GM18511 (cell line): ENCODE measurements at regions not wholly inside any gene's neighbourhood (a gene's known extent, or its start where the extent isn't known, plus 50 kb on each side); places are given as distances from the start of the nearest gene placed in this dataset.
"Not testable (repeated sequence)": the region's sequence is repeated elsewhere in the genome, so short reads cannot be mapped to it uniquely, and the experiment has no call there.

ENCODE experiments used
- ATAC-seq: cut with Tn5 transposase; IDR thresholded peaks from one replicate; pipeline ENCODE4 v1.9.1; 2021; ENCODE audit warnings: mild to moderate bottlenecking, moderate library complexity; ENCODE audit not compliant: unreplicated experiment

DNA sequence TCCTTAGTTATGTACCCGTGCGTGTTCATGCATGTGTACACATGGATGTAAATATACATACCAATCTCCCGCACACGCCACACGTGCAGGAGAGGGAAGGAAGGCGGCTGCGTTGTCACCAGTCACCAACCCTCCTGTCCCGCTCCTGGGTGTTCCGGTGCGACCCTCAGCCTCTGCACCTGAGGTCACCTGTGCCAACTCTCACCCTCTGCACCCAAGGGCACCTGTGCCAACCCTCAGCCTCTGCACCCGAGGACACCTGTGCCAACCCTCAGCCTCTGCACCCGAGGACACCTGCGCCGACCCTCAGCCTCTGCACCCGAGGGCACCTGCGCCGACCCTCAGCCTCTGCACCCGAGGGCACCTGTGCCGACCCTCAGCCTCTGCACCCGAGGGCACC is 192.8 kb upstream of the SALL3 start:
- no peak for ATAC-seq

DNA sequence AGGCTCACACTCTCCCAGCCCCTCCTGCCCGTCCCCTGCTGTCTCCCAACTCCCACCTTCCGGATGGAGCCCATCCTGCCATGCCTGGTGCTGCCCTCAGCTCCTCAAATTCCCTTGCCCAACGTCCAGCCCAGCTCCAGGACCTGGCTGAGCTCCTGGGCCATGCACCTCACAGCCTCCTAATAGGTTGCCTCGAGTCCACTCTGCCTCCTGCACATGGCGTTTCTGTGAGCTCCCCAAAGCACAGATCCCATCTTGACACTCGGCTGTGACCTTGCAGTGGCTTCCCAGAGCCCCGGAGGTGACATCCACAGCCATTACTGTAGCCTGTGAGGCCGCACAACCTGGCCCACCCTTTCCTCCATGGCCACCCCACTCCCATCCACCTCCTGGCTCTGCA is 191.9 kb upstream of the SALL3 start:
- ATAC-seq, result no peak

DNA sequence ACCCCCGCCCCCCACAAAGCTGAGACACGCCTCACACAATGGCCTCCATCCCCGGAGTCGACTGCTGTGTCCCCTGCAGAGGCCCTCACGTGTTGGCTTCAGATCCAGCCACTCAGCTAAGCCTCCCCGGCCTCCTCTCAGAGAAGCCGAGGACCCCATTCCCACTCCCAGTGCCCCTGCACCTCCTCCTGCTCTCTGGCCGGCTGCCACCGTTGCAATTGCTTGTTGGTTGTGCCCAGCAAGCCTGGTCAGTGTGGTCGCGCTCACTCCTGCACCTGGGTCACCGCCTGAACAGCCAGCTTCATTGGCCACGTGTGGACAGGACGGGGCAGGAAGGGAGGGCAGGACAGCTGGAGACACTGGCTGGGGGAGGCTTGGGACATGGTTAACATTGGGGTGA is 191.5 kb upstream of the SALL3 start:
- ATAC-seq, result no peak

DNA sequence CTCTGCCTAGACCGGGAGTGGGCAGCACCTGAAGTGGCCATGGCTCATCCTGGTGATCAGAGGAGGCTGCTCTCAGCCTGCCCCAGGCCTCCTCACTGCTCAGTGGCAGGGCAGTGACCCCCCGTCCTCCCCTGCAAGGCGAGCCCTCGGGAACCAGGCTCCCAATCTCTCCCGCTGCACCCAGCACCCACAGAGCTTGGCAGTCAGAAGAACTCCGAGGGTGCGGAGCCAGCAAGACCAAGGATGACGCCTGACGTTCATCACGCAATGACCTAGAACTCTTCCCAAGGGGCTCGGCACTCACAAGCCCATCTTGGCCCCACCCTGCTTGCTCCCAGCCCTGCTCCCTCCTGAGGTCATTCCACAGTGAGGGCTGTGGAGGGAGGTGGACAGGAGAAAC is 189.8 kb upstream of the SALL3 start:
- ATAC-seq, result no peak

DNA sequence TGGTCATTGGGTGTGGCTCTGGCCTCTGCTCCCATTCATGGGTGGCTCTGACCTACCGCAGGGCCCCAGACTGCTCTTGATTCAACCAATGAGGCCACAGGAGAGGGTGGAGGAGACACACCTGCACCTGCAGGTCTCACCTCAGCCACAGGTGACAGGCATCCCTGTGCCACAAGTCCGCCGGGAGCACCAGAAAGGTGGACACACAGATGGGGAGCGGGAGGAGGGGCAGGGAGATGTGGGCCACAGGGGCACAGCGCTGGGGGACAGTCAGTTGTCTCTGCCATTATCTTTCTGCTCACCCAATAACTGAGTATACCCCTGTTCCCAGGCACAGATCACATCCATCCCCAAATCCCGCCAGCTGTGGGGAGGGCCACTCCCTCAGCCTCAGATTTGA is 189.1 kb upstream of the SALL3 start:
- ATAC-seq, result no peak

DNA sequence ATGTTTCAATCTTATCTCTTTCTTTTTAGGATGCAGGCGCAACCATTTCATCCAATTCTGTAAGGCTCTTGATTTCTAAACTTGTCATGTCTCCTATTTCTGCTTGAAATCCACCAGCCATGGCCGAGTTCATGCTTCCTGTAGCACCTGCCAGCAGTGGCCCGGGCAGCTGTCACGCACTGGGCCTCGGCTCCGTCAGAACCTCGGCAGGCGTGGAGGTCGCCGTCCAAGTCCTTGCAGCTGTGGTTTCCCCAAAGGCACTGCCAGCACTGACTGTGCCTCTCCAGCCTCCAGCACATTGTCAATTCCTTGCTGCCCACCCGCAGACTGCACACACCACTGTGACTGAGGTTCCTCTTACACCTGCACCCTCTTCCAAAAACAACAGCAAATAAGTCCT is 188.7 kb upstream of the SALL3 start:
- ATAC-seq, result no peak

DNA sequence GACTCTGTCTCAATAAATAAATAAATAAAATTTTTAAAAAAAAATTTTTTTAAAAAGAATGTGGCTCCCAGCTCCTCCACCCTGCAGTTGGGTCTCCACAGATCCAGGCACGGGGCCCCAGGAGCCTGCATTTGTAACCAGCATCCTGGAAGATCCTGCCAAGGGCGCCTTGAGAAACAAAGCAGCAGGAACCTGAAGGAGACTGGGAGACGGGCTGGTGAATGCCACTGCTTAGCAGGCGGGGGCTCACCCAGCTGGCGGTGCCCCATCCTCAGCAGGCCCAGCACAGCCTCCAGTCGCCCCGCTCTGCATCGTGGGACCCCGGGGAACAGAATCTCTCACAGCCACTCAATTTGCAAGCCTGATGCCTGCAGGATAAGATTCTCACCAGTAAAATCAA is 187.5 kb upstream of the SALL3 start:
- ATAC-seq, result no peak

DNA sequence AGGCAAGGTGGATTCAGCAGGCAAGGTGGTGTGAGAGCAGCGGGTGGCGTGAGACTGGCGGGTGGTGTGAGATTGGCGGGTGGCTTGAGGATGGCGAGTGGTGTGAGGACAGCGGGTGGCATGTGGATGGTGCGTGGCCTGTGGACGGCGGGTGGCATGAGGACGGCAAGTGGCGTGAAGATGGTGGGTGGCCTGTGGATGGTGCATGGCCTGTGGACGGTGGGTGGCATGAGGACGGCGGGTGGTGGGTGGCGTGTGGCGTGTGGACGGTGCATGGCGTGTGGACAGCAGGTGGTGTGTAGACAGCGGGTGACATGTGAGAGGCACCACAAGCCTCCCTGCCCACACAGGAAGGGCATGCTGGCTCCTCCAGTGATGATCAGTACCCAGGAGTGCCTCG is 186.9 kb upstream of the SALL3 start:
- no peak for ATAC-seq

DNA sequence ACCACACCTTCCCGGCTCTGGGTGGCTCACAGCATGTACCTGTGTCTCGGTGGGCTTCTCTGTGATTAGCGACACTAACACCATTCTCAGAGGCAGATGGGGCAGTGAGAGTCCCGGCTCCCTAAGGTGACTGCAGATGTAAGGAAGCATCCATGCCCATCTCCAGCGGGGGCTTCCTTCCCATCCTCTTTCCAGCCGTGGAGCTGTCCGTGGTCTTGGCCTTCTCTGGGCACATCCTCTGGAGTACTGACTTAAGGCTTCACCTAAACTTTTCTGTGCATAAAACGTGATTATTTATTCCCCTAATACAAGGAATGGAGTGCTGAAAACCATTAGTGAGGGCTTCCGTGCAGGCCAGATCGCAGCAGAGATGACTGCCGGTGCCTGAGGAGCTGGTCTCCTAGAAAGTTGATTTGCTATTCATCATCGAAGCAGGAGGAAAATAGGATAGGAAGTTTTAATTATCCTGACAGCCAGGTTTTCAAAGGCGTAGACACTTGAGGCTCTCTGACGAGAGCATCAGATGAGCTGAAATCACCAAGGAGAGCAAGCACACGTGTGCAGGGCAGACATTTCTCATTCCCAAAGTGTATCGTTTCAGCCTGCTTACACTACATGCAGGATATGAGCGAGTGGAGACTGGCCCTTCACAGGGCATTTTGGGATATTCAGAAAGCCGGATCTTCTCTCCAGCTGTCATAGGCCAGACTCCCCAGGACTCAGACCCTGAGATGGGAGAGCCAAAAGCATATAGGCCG is 186.1 kb upstream of the SALL3 start:
- no peak for ATAC-seq

DNA sequence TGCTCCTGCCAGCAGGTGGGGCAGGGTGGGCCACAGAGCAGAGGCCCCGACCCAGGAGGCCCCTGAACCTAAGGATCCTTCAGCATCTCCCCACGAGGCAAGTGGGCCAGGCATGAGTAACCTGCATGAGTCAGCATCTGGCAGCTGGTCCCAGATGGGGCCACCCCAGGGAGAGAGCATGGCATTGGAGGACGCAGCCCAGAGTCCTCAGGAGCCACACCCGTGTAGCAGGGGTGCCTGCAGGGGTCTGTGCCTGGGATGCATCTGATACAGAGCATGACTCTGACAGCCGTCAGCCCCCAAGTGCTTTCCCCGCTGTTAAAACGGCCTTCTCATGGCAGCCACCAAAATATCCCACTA is 185.6 kb upstream of the SALL3 start:
- no peak for ATAC-seq

DNA sequence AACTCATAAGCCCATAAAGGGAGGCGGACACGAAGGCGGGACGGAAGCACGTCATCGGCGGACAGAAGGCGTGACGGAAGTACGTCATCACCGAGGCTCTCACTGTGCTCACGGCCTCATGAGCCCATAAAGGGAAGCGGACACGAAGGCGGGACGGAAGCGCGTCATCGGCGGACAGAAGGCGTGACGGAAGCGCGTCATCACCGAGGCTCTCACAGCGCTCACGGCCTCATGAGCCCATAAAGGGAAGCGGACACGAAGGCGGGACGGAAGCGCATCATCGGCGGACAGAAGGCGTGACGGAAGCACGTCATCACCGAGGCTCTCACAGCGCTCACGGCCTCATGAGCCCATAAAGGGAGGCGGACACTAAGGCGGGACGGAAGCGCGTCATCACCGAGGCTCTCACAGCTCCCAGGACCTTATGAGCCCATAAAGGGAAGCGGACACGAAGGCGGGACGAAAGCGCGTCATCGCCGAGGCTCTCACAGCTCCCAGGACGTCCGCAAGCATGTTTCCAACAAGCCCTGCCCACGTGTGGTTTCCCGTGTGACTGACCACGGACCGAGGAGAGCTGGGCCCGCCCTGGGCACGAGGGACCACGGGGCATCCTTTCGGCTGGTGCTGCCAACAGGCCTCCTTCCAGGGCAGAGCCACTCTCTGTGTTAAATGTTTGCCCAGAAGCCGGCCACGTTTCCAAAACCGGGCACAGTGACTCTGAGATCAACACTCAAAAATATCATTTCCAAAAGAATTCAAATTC is 182.7 kb upstream of the SALL3 start:
- ATAC-seq, result no peak

DNA sequence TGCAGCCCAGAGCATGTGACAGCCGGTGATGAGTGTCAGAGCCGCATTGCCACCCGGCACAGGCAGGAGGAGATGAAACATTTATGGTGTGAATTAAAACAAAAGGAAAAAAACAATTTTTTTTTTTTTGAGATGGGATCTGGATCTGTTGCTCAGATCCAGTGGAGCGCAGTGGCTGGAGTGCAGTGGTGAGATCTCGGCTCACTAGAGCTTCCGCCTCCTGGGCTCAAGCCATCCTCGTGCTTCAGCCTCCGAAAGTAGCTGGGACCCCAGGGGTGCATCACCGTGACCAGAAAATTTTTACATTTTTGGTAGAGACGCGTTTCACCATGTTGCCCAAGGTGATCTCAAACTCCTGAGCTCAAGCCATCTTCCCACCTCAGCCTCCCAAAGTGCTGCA is 182.1 kb upstream of the SALL3 start:
- no peak for ATAC-seq

DNA sequence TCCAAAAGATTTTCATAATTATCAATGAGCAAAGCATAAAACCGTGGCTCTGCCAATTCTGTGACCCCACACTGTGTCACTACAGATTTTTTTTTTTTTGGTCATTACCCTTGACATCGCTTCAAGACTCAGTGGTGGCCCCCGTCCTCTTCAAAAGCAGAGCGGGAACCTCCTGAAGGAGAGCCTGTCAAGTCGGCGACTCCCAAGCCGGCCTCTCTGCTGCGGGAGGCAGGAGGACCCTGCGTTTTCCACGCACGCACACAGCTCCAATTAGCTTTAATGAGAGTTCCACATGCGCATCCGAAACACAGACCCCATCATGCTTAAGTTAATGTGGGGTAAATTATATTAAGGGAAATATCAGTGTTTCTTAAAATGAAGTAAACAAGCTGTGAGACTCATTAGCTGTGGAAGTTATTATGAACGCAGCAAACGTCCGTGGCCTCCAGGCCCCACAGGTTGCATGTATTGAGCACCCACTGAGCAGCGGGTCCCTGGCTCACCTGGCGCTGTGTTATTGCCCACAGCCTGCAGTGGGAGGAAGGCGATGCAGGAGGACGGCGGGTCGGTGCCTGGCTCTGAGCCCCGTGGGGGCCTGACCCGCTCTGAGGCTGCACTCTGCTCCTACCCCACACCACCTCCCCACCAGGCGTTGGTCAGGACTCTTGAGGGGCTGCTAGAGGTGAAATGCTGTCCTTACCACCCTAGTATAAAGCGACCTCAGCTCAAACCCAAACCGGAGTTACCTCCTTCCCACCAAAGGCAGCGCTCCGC is 181.0 kb upstream of the SALL3 start:
- ATAC-seq, result no peak

DNA sequence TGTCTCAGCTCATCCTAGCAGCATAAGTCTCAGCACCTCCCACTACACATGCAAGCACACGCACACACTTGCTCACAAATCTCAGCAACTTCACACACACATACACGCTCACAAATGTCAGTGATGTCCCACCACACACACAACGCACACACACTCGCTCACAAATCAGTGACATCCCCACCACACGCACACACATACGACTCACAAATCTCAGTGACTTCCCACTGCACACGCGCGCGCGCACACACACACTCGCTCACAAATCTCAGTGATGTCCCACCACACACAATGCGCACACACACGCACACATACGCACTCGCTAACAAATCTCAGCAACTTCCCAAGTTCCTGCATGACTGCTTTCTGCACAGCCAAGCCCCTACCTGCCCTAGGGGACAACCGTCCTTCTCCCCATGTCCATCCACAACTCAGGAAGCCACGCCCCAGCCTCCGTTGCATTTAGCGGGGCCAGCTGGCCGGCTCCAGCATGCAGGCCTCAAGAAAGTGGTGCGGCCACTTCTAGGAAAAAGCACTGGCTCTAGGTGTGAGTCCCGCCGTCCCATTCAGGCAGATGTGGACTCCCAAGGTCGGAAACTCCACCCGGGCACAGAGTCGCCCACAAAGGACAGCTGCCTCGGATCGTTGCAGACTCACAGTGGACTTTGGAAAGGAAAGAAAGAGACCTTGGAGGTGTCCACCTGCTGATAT is 180.1 kb upstream of the SALL3 start:
- ATAC-seq, result no peak

DNA sequence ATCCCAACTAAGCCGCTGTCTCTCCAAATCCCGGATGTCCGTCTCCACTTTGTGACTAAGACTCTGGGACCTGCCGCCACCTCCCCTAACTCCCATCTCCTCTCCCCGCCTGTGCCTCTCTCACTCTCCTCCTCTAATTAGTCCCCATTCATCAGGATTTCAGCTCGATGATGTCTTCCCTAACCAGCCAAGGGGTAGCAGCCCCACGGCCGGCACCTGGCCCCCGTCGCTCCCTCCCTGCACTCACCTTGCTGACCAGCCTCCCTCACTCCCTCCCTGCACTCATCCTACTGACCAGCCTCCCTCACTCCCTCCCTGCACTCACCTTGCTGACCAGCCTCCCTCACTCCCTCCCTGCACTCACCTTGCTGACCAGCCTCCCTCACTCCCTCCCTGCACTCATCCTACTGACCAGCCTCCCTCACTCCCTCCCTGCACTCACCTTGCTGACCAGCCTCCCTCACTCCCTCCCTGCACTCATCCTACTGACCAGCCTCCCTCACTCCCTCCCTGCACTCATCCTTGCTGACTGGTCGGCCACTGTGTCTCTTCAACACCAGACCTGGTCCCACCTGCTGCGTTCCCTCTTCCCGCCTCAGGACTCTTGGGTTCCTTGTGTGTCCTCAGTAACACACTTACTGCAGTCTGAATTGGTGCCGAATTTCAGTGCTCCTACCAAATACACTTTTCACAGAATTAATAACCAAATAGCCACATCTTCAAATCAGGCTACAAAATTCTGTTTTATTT is 179.3 kb upstream of the SALL3 start:
- ATAC-seq, result not testable (repeated sequence)

DNA sequence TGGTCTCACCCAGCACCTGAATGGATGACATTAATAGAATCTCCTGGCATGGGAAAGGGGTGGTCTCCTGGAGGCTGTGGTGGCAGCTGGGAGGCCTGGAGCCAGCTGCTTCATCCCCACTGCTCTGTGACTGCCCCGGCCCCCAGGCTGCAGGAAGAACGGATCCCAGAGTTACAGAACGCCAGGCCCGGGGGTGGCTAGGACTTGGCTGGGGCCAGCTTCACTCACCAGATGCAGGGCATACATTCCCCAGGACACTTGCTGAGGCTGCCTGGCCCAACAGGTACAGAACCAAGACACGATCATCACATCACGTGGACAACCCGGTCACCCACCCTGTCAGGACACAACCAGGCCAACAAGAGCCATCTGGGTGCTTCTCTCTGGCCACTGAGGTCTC is 178.6 kb upstream of the SALL3 start:
- ATAC-seq, result no peak

DNA sequence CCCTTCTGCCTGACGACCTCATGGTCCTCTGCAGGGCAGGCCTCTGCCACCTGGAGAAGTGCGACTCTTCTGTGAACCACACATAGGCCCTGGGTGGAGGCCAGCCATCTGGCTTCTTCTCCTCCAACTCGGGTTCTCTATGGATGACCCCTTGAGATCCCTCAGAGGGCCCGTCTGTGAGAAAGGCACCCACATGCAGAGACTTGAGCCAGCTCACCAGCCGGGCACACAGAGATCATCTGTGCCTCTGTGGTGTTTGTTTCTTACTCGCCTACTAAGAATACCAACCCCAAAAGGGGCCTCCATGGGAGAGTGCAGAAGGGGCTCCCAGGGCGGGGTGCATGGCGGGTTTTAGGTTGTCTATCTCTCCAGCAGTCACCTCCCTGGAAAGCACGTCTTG is 176.5 kb upstream of the SALL3 start:
- no peak for ATAC-seq

DNA sequence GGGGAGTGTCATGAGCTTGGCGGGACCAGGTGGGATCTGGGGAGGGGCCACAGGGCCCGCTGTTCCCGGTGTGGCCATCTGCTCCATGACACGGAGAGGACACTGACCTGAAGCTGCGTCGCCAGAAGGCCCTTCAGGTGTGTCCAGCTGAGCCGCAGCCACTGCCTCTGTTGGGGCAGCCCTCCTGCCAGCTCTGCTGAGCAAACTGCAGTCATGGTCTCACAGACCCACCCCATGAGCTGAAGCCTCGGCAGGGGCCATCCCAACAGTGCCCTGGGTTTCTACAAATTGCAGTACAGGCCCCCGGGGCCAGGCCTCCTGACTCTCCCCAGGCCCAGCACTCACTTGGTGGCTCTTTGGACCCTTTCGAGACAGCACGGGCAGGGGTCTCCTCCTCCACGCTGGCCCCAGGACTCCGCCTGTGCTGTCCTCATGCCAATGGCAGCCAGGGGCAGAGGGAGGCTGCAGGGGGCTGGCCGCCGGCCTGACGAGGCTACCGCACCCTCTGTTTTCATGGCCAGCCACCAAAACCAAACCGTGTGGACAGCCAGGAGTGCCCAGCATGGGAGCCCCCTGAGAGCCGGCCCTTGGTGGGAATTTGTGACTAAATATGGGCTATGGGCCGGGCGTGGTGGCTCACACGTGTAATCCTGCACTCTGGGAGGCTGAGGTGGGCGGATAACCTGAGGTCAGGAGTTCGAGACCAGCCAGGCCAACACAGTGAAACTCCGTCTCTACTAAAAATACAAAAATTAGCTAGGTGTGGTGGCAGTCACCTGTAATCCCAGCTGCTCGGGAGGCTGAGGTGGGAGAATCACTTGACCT is 175.2 kb upstream of the SALL3 start:
- no peak for ATAC-seq

DNA sequence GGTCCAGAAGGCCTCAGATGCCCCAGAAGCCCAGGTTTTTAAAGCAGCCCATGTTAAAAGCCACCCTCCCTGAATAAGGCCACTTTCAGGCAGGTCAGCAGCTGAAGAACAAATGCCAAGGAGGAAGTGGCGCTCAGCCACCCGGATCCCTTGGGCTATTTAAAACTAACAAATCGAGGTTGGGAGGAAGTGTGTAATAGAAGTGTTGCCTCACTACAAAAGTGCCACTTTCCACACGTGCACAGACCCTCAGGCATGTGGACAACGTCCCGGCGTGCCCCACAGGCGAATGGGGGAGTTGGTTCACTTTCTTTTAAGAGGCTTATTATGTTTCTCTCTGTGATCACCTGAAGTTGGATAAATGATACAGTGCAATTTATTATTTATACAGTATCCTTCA is 173.8 kb upstream of the SALL3 start:
- no peak for ATAC-seq

DNA sequence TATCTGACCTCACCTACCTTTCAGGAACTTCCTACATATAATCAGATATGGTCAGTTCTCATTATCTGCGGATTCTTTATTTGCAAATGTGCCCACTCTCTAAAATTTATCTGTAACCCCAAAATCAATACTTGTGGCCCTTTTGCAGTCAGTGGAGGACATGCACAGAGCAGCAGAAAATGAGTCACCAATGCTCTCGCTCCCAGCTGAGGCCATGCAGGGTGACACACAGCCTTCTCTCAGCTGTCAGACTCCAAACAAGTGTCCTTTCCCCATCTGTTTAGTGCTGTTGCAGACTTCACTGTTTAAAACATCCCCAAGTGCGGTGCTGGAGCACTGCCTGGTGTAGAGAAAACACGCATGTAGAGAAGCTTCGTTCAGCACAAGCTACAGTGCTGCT is 171.9 kb upstream of the SALL3 start:
- no peak for ATAC-seq
